HCT116 (cell line): ENCODE measurements at regions not wholly inside any gene's neighbourhood (a gene's known extent, or its start where the extent isn't known, plus 50 kb on each side); places are given as distances from the start of the nearest gene placed in this dataset.

Experiments used
- ATAC-seq: fragments of 200-7000 bp; cut with Tn5 transposase; 2 replicates; pipeline ENCODE4 v1.9.1; 2020; ENCODE audit warnings: mild to moderate bottlenecking, moderate library complexity
- BruUV-seq: library from RNA; stranded (reverse); fragments of 400-500 nt; replicated peaks from 2 replicates; lab custom pipeline; 2021; lab: Mats Ljungman, UMichigan
- CTCF ChIA-PET: fragments of 300-600 bp; sonication (Branson Sonifier 250); formaldehyde crosslinking; loops from one replicate; lab custom pipeline; 2021; ENCODE audit warnings: antibody characterized with exemption; lab: Charles Lee
- POLR2A ChIA-PET: fragments of 300-600, 350-600 bp; sonication (Branson Sonifier 250); formaldehyde crosslinking; loops from one replicate; lab custom pipeline; 2021; ENCODE audit warnings: antibody characterized with exemption; lab: Charles Lee
- RAD21 ChIA-PET, 2 experiments: fragments of 300-600 bp; sonication (Branson Sonifier 250); formaldehyde crosslinking; loops; one replicate each; lab custom pipeline; 2023; ENCODE audit warnings: low total read pairs in 2 of 2; ENCODE audit not compliant: uncharacterized antibody in 2 of 2, unreplicated experiment in 2 of 2, low non-redundant PET in 1 of 2; lab: Charles Lee
- DNase-seq: peaks from one replicate; pipeline ENCODE4 v3.0.0-alpha.2; 2010; ENCODE audit warnings: low read depth, low spot score
- H2AFZ ChIP-seq: fragments of 200-600 bp; shearing (Covaris generic), sonication (generic); 2 replicates; pipeline ENCODE4 v1.6.1; 2017; ENCODE audit warnings: low read depth, mixed run types, mixed read lengths, antibody characterized with exemption, low read length; ENCODE audit not compliant: poor library complexity, severe bottlenecking
- H3K27ac ChIP-seq: 2 replicates; pipeline ENCODE4 v1.5.1; 2012; ENCODE audit warnings: low read depth, low read length
- H3K27me3 ChIP-seq: fragments of 200-600 bp; sonication (generic); 2 replicates; pipeline ENCODE4 v1.6.1; 2016; ENCODE audit warnings: mixed run types, low read length, mixed read lengths; ENCODE audit not compliant: insufficient read depth
- H3K36me3 ChIP-seq, 2 experiments: fragments of 200-500 bp in 1 of 2; fragments of 200-600 bp in 1 of 2; sonication (Bioruptor generic) in 1 of 2; sonication (generic) in 1 of 2; 2 replicates each; pipeline versions ENCODE4 v1.5.1 to v1.6.1; 2014 to 2016; ENCODE audit warnings: low read length in 2 of 2, inconsistent platforms in 1 of 2, mixed read lengths in 1 of 2, mixed run types in 1 of 2; ENCODE audit not compliant: insufficient read depth in 2 of 2, control insufficient read depth in 1 of 2
- H3K4me1 ChIP-seq, 2 experiments: fragments of 200-600 bp in 1 of 2; sonication (generic) in 1 of 2; 2 replicates each; pipeline versions ENCODE4 v1.5.1 to v1.6.1; 2012 to 2017; ENCODE audit warnings: low read length in 2 of 2, inconsistent platforms in 1 of 2, mild to moderate bottlenecking in 1 of 2, mixed read lengths in 1 of 2, mixed run types in 1 of 2, moderate library complexity in 1 of 2; ENCODE audit not compliant: insufficient read depth in 2 of 2, control insufficient read depth in 1 of 2
- H3K4me2 ChIP-seq: fragments of 200-600 bp; sonication (generic); 2 replicates; pipeline ENCODE4 v1.6.1; 2017; ENCODE audit warnings: mixed run types, low read length, mixed read lengths
- H3K4me3 ChIP-seq, 2 experiments: fragments of 200-600 bp in 1 of 2; sonication (generic) in 1 of 2; replicated peaks in 1 of 2; 2 replicates each; pipeline ENCODE4 v1.5.1; 2011 to 2016; ENCODE audit warnings: low read length in 2 of 2, control low read depth in 1 of 2, low read depth in 1 of 2, mild to moderate bottlenecking in 1 of 2, mixed read lengths in 1 of 2, mixed run types in 1 of 2
- H3K79me2 ChIP-seq: fragments of 200-600 bp; sonication (generic); 2 replicates; pipeline ENCODE4 v1.6.1; 2017; ENCODE audit warnings: mild to moderate bottlenecking, mixed run types, low read length, moderate library complexity, mixed read lengths; ENCODE audit not compliant: insufficient read depth
- H3K9ac ChIP-seq: fragments of 200-600 bp; sonication (generic); 2 replicates; pipeline ENCODE4 v1.6.1; 2016; ENCODE audit warnings: low read length, mixed read lengths
- H3K9me2 ChIP-seq: fragments of 200-600 bp; sonication (generic), shearing (Covaris generic); 2 replicates; pipeline ENCODE4 v1.6.1; 2017; ENCODE audit warnings: mixed run types, mild to moderate bottlenecking, moderate library complexity; ENCODE audit not compliant: insufficient read depth
- H3K9me3 ChIP-seq, 2 experiments: fragments of 200-500 bp in 1 of 2; fragments of 200-600 bp in 1 of 2; sonication (Bioruptor generic) in 1 of 2; sonication (generic) in 1 of 2; 2 replicates each; pipeline ENCODE4 v1.6.1; 2014 to 2017; ENCODE audit warnings: low read length in 2 of 2, mixed read lengths in 2 of 2, inconsistent platforms in 1 of 2, low read depth in 1 of 2, mild to moderate bottlenecking in 1 of 2, mixed run types in 1 of 2, moderate library complexity in 1 of 2; ENCODE audit not compliant: control insufficient read depth in 1 of 2, insufficient read depth in 1 of 2
- H4K20me1 ChIP-seq: fragments of 200-600 bp; sonication (generic), shearing (Covaris generic); 2 replicates; pipeline ENCODE4 v1.6.1; 2017; ENCODE audit warnings: mixed run types, mild to moderate bottlenecking, moderate library complexity; ENCODE audit not compliant: insufficient read depth
- CEBPB ChIP-seq: IDR thresholded peaks from 2 replicates; pipeline ENCODE4 v1.6.1; 2012; ENCODE audit warnings: low read depth
- EGR1 ChIP-seq: IDR thresholded peaks from 2 replicates; pipeline ENCODE4 v1.6.1; 2012; ENCODE audit warnings: low read depth
- ELF1 ChIP-seq: IDR thresholded peaks from 2 replicates; pipeline ENCODE4 v1.6.1; 2012; ENCODE audit warnings: low read depth, borderline replicate concordance
- EZH2 ChIP-seq: fragments of 200-600 bp; sonication (generic); IDR thresholded peaks from 2 replicates; pipeline ENCODE4 v1.6.1; 2017; ENCODE audit warnings: antibody characterized with exemption, mixed run types
- FOSL1 ChIP-seq: IDR thresholded peaks from 2 replicates; pipeline ENCODE4 v1.6.1; 2012; ENCODE audit warnings: low read depth
- JUND ChIP-seq: IDR thresholded peaks from 2 replicates; pipeline ENCODE4 v1.6.1; 2012
- MAX ChIP-seq: IDR thresholded peaks from 2 replicates; pipeline ENCODE4 v1.6.1; 2012
- POLR2A ChIP-seq: IDR thresholded peaks from 2 replicates; pipeline ENCODE4 v1.7.0; 2011; ENCODE audit warnings: borderline replicate concordance; ENCODE audit not compliant: insufficient read depth, insufficient read length; ENCODE audit errors: extremely low read depth
- POLR2AphosphoS5 ChIP-seq: IDR thresholded peaks from 2 replicates; pipeline ENCODE4 v1.6.1; 2011; ENCODE audit warnings: mild to moderate bottlenecking, low read depth, low read length, moderate library complexity
- RAD21 ChIP-seq: IDR thresholded peaks from 2 replicates; pipeline ENCODE4 v1.6.1; 2012; ENCODE audit warnings: low read depth, mild to moderate bottlenecking
- SIN3A ChIP-seq: IDR thresholded peaks from 2 replicates; pipeline ENCODE4 v1.6.1; 2012; ENCODE audit warnings: low read depth
- SP1 ChIP-seq: IDR thresholded peaks from 2 replicates; pipeline ENCODE4 v1.6.1; 2012; ENCODE audit warnings: low read depth
- TCF7L2 ChIP-seq: IDR thresholded peaks from 2 replicates; pipeline ENCODE4 v1.7.0; 2011; ENCODE audit warnings: borderline replicate concordance, inconsistent platforms; ENCODE audit not compliant: insufficient read depth, insufficient read length; ENCODE audit errors: extremely low read depth
- YY1 ChIP-seq: IDR thresholded peaks from 2 replicates; pipeline ENCODE4 v1.6.1; 2011; ENCODE audit warnings: low read length, low read depth, moderate library complexity, mild to moderate bottlenecking; ENCODE audit not compliant: insufficient replicate concordance; ENCODE audit errors: extremely low read depth
- ZBTB33 ChIP-seq: IDR thresholded peaks from 2 replicates; pipeline ENCODE4 v1.6.1; 2011; ENCODE audit warnings: mild to moderate bottlenecking, low read length, moderate library complexity; ENCODE audit not compliant: insufficient replicate concordance; ENCODE audit errors: extremely low read depth
- ZFX ChIP-seq: fragments of 450-650 bp; IDR thresholded peaks from 2 replicates; pipeline ENCODE4 v1.6.1; 2017
- intact Hi-C: fragments of 100-400 bp; cut with micrococcal nuclease; formaldehyde crosslinking; loops from 2 replicates; pipeline ENCODE4 v1.10.0; 2022
- TF ChIP-seq, protein P1 (sequence below), 3 experiments: fragments of 200-600 bp in 1 of 3; sonication (generic) in 1 of 3; IDR thresholded peaks in 2 of 3; conservative IDR thresholded peaks in 1 of 3; 2 replicates each; pipeline ENCODE4 v1.5.1; 2012 to 2017; ENCODE audit warnings: low read depth in 2 of 3, low read length in 2 of 3, antibody characterized with exemption in 1 of 3, borderline replicate concordance in 1 of 3, control low read depth in 1 of 3, mild to moderate bottlenecking in 1 of 3, mixed read lengths in 1 of 3, mixed run types in 1 of 3, moderate library complexity in 1 of 3; ENCODE audit not compliant: insufficient read depth in 1 of 3

- Histone ChIP-seq H3K36me3 (no peaks in the 10 kb centered on the region), H3K4me1 (no peaks in the 10 kb centered on the region), H3K4me2 (no peak overlapping the region), H3K27me3 (no peaks in the 10 kb centered on the region; the same call in 1 of the 2 replicates), H3K4me3 (no peak overlapping the region), H4K20me1 (no peaks in the 10 kb centered on the region), H3K9me3 (no peaks in the 10 kb centered on the region), H3K9ac (no peak overlapping the region), H3K9me2 (no peaks in the 10 kb centered on the region), H3K79me2 (no peaks in the 10 kb centered on the region), H2AFZ (no peak overlapping the region), H3K27ac (no peak overlapping the region)
- intact Hi-C loops = no loop called here
- POLR2A ChIA-PET = no interaction called here
- CTCF ChIA-PET = no interaction called here
- RAD21 ChIA-PET = no interaction called here
- DNase-seq (no peak), ATAC-seq (no peak)
- no peak for TF ChIP-seq FOSL1
- TF ChIP-seq RAD21 = no peak
- TF ChIP-seq EGR1 = no peak
- TF ChIP-seq POLR2A = no peak
- no peak for TF ChIP-seq CEBPB
- TF ChIP-seq SIN3A = no peak
- TF ChIP-seq POLR2AphosphoS5 = no peak
- no peak for TF ChIP-seq SP1
- no TSS peak for BruUV-seq
Measured at GRCh38 chr10:59055045-59055444, 121.4 kb upstream of the PHYHIPL start.

GRCh38 chr10:59057345-59057744, 119.1 kb upstream of the PHYHIPL start:
- RAD21 ChIA-PET = no interaction called here
- no peak for DNase-seq
- Histone ChIP-seq H3K9me3 (no peaks in the 10 kb centered on the region), H3K4me3 (no peak overlapping the region), H3K4me1 (no peaks in the 10 kb centered on the region), H3K79me2 (no peaks in the 10 kb centered on the region), H2AFZ (no peak overlapping the region), H3K9ac (no peak overlapping the region), H4K20me1 (no peaks in the 10 kb centered on the region; the same call in 1 of the 2 replicates), H3K4me2 (no peak overlapping the region), H3K27me3 (no peaks in the 10 kb centered on the region; the same call in 1 of the 2 replicates), H3K36me3 (no peaks in the 10 kb centered on the region), H3K27ac (no peak overlapping the region), H3K9me2 (no peaks in the 10 kb centered on the region)
- POLR2A ChIA-PET = no interaction called here
- no TSS peak for BruUV-seq
- ATAC-seq = no peak
- intact Hi-C loops = no loop called here
- CTCF ChIA-PET = no interaction called here
- TF ChIP-seq MAX (no peak), EGR1 (no peak), POLR2AphosphoS5 (no peak), YY1 (no peak), FOSL1 (no peak), ELF1 (no peak), CEBPB (no peak), SIN3A (no peak), JUND (no peak), ZFX (no peak), ZBTB33 (no peak), EZH2 (no peak), TCF7L2 (no peak)
- TF ChIP-seq, protein P1, sequence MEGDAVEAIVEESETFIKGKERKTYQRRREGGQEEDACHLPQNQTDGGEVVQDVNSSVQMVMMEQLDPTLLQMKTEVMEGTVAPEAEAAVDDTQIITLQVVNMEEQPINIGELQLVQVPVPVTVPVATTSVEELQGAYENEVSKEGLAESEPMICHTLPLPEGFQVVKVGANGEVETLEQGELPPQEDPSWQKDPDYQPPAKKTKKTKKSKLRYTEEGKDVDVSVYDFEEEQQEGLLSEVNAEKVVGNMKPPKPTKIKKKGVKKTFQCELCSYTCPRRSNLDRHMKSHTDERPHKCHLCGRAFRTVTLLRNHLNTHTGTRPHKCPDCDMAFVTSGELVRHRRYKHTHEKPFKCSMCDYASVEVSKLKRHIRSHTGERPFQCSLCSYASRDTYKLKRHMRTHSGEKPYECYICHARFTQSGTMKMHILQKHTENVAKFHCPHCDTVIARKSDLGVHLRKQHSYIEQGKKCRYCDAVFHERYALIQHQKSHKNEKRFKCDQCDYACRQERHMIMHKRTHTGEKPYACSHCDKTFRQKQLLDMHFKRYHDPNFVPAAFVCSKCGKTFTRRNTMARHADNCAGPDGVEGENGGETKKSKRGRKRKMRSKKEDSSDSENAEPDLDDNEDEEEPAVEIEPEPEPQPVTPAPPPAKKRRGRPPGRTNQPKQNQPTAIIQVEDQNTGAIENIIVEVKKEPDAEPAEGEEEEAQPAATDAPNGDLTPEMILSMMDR (IDR thresholded peaks at IDR 0.05 in 2 of 3, conservative IDR thresholded peaks at IDR 0.05 in 1 of 3; ENCODE audit: borderline replicate concordance in 1 of 3, insufficient read depth in 1 of 3, low read depth in 2 of 3, low read length in 2 of 3) = no peak
